A673 (cell line): ENCODE measurements at regions not wholly inside any gene's neighbourhood (a gene's known extent, or its start where the extent isn't known, plus 50 kb on each side); places are given as distances from the start of the nearest gene placed in this dataset.

Source experiments
- BruUV-seq: library from RNA; stranded (reverse); fragments of 400-500 nt; replicated peaks from 2 replicates; lab custom pipeline; 2021; lab: Mats Ljungman, UMichigan
- CTCF ChIA-PET: fragments of 300-600 bp; sonication (Branson Sonifier 250); formaldehyde crosslinking; loops from one replicate; lab custom pipeline; 2022; ENCODE audit warnings: antibody characterized with exemption; lab: Charles Lee
- POLR2A ChIA-PET: fragments of 300-600 bp; sonication (Branson Sonifier 250); formaldehyde crosslinking; loops from one replicate; lab custom pipeline; 2022; ENCODE audit warnings: antibody characterized with exemption; ENCODE audit not compliant: low non-redundant PET; lab: Charles Lee
- DNase-seq: peaks from one replicate; pipeline ENCODE4 v3.0.0-alpha.2; 2015; ENCODE audit warnings: low spot score
- H3K27ac ChIP-seq: fragments of 200-600 bp; sonication (generic); 2 replicates; pipeline ENCODE4 v1.5.1; 2016; ENCODE audit warnings: mixed run types, low read depth, mild to moderate bottlenecking, mixed read lengths, antibody characterized with exemption, low read length; ENCODE audit not compliant: poor library complexity, severe bottlenecking
- H3K27me3 ChIP-seq: fragments of 200-600 bp; sonication (generic); replicated peaks from 2 replicates; pipeline ENCODE4 v1.6.1; 2017; ENCODE audit warnings: mixed run types, low read depth, mild to moderate bottlenecking, mixed read lengths, antibody characterized with exemption, low read length; ENCODE audit not compliant: insufficient read depth, poor library complexity
- H3K36me3 ChIP-seq: fragments of 200-600 bp; sonication (generic); 2 replicates; pipeline ENCODE4 v1.6.1; 2016; ENCODE audit warnings: mixed run types, mild to moderate bottlenecking, mixed read lengths, antibody characterized with exemption, low read length; ENCODE audit not compliant: insufficient read depth, poor library complexity, severe bottlenecking
- H3K4me1 ChIP-seq: fragments of 200-600 bp; sonication (generic); 2 replicates; pipeline ENCODE4 v1.6.1; 2017; ENCODE audit warnings: mixed run types, mild to moderate bottlenecking, mixed read lengths, antibody characterized with exemption, low read length; ENCODE audit not compliant: insufficient read depth, poor library complexity, severe bottlenecking
- H3K4me3 ChIP-seq: fragments of 200-600 bp; sonication (generic); 2 replicates; pipeline ENCODE4 v1.5.1; 2016; ENCODE audit warnings: low read depth, mixed run types, mild to moderate bottlenecking, mixed read lengths, low read length; ENCODE audit not compliant: poor library complexity, severe bottlenecking
- H3K9me3 ChIP-seq: fragments of 200-600 bp; sonication (generic); 2 replicates; pipeline ENCODE4 v1.6.1; 2016; ENCODE audit warnings: mixed run types, low read depth, mild to moderate bottlenecking, mixed read lengths, antibody characterized with exemption, low read length; ENCODE audit not compliant: poor library complexity, severe bottlenecking
- CTCF ChIP-seq: fragments of 300-800, 200-600 bp; sonication (generic); conservative IDR thresholded peaks from 2 replicates; pipeline ENCODE4 v1.5.1; 2017; ENCODE audit warnings: low read depth, mild to moderate bottlenecking, antibody characterized with exemption, low read length, moderate library complexity, mixed read lengths
- EZH2 ChIP-seq: fragments of 200-600 bp; sonication (generic); IDR thresholded peaks from 2 replicates; pipeline ENCODE4 v1.6.1; 2017; ENCODE audit warnings: borderline replicate concordance, low read depth, mild to moderate bottlenecking, mixed read lengths, antibody characterized with exemption, low read length; ENCODE audit not compliant: poor library complexity, severe bottlenecking
- intact Hi-C: fragments of 100-400 bp; cut with micrococcal nuclease; formaldehyde crosslinking; loops from one replicate; pipeline ENCODE4 v1.10.0; 2022; ENCODE audit not compliant: unreplicated experiment

- peak overlapping the region; percentile 15 for H3K4me3 ChIP-seq
- peak overlapping the region; percentile 78 for H3K27ac ChIP-seq
- peaks cover 29% of the 10 kb centered on the region for H3K4me1 ChIP-seq
- no peak for DNase-seq
- no peaks in the 10 kb centered on the region for H3K27me3 ChIP-seq
- BruUV-seq, result TSS peak; percentile 86
- no peaks in the 10 kb centered on the region for H3K9me3 ChIP-seq
- POLR2A ChIA-PET, result no interaction called here
- CTCF ChIA-PET, result interaction anchor here (0.6 to 0.8 kb wide), 2 partner anchors 71 to 409 kb away, joined by 3 to 4 read pairs; no protein-coding TSS in a partner anchor
- intact Hi-C loops, result loop anchor here (10.0 kb wide), 2 partner anchors 350 to 550 kb away; no protein-coding TSS in a partner anchor
- TF ChIP-seq CTCF (no peak), EZH2 (no peak)
- H3K36me3 ChIP-seq, result no peaks in the 10 kb centered on the region
Measured at GRCh38 chr14:22304326-22304725, 284.7 kb downstream of the DAD1 start.

- peaks cover 29% of the 10 kb centered on the region for H3K4me1 ChIP-seq
- peak overlapping the region; percentile 78 for H3K27ac ChIP-seq
- peak; percentile 63 for DNase-seq
- no peaks in the 10 kb centered on the region for H3K27me3 ChIP-seq
- no TSS peak for BruUV-seq
- intact Hi-C loops, result loop anchor here (10.0 kb wide), 2 partner anchors 351 to 551 kb away; no protein-coding TSS in a partner anchor
- no peaks in the 10 kb centered on the region for H3K36me3 ChIP-seq
- ChIA-PET POLR2A (interaction anchor here (0.5 kb wide), 1 partner anchor 111 kb away, joined by 3 read pairs; no protein-coding TSS in a partner anchor), CTCF (interaction anchor here (0.6 to 0.8 kb wide), 2 partner anchors 71 to 410 kb away, joined by 3 to 4 read pairs; no protein-coding TSS in a partner anchor)
- peak; percentile 74 for TF ChIP-seq CTCF
- TF ChIP-seq EZH2, result no peak
- no peaks in the 10 kb centered on the region for H3K9me3 ChIP-seq
- H3K4me3 ChIP-seq, result peak overlapping the region; percentile 15
Measured at GRCh38 chr14:22303589-22304195, 285.3 kb downstream of the DAD1 start.

GRCh38 chr14:22300646-22301045 is 288.4 kb downstream of the DAD1 start:
- TF ChIP-seq CTCF (no peak), EZH2 (no peak)
- no TSS peak for BruUV-seq
- peaks cover 19% of the 10 kb centered on the region for H3K4me1 ChIP-seq
- ChIA-PET POLR2A (no interaction called here), CTCF (no interaction called here)
- H3K9me3 ChIP-seq, result no peaks in the 10 kb centered on the region
- no peaks in the 10 kb centered on the region for H3K36me3 ChIP-seq
- DNase-seq, result no peak
- intact Hi-C loops, result loop anchor here (10.0 kb wide), 2 partner anchors 354 to 554 kb away; no protein-coding TSS in a partner anchor
- no peak overlapping the region for H3K27ac ChIP-seq
- no peaks in the 10 kb centered on the region for H3K27me3 ChIP-seq
- H3K4me3 ChIP-seq, result no peak overlapping the region
